ENCODE measurements at regions not wholly inside any gene's neighbourhood (a gene's known extent, or its start where the extent isn't known, plus 50 kb on each side); places are given as distances from the start of the nearest gene placed in this dataset.

DNA sequence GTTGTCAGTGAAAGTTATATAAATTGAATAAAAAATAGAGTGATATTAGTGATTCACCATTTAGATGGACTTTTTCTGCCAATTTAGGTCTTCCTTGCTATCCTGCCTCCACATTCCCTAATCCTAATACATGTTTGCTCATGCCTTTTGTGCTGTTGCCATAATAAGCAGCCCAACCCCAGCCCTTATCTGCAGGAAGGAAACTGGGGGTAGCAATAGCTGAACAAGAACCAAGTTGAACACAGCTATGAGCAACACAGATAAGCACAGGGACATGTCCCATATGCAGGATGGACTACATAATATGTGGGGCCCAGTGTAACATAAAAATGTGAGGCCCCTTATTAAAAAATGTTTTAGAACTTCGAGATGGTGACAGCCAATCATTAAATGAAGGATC lies 91.2 kb upstream of the AHR start:
- Histone ChIP-seq H3K9me1 (ENCODE audit: control insufficient read depth, extremely low read depth, insufficient read depth, low read length) (no peaks in the 10 kb centered on the region), H3K36me3 (ENCODE audit: control insufficient read depth in 2 of 2, extremely low read depth in 1 of 2, insufficient read depth in 2 of 2, low read length in 2 of 2) (no peaks in the 10 kb centered on the region), H3K9me3 (ENCODE audit: control insufficient read depth, low read depth, low read length) (no peaks in the 10 kb centered on the region), H3K4me2 (ENCODE audit: control insufficient read depth, extremely low read depth, insufficient read depth, low read depth, low read length) (peak overlapping the region; percentile 50), H4K20me1 (ENCODE audit: control insufficient read depth, extremely low read depth, insufficient read depth, low read length) (no peaks in the 10 kb centered on the region), H2AFZ (ENCODE audit: control insufficient read depth, low read length) (no peak overlapping the region), H3K27me3 (ENCODE audit: control insufficient read depth, extremely low read depth, insufficient read depth, low read length) (no peaks in the 10 kb centered on the region), H3K79me2 (ENCODE audit: control insufficient read depth, insufficient read depth, low read length) (no peaks in the 10 kb centered on the region), H3K27ac (ENCODE audit: control insufficient read depth, insufficient read depth, low read length) (no peak overlapping the region), H3K4me3 (ENCODE audit: control insufficient read depth in 2 of 3, extremely low read depth in 1 of 3, insufficient read depth in 2 of 3, low read depth in 1 of 3, low read length in 3 of 3) (no peak overlapping the region), H3K4me1 (ENCODE audit: control insufficient read depth, extremely low read depth, insufficient read depth, low read length) (peaks cover 15% of the 10 kb centered on the region), H3K9ac (ENCODE audit: control insufficient read depth, extremely low read depth, insufficient read depth, low read length) (no peak overlapping the region)
- no peak for TF ChIP-seq EZH2 (IDR thresholded peaks at IDR 0.05; ENCODE audit: low read length)
- TF ChIP-seq CTCF (optimal IDR thresholded peaks at IDR 0.05 in 1 of 3, IDR thresholded peaks at IDR 0.05 in 1 of 3, conservative IDR thresholded peaks at IDR 0.05 in 1 of 3; ENCODE audit: extremely low read depth in 1 of 3, insufficient read depth in 2 of 3, low read length in 3 of 3): no peak
- no peak for DNase-seq (ENCODE audit: low read depth, low spot score)
- FAIRE-seq: peak; percentile 90
- dilution Hi-C loops (cut with MboI; ENCODE audit: extremely low pct_ligation_motif_present, low sequenced_read_pairs): no loop called here

GRCh38 chr7:17209101-17209500 lies 89.4 kb upstream of the AHR start:
- FAIRE-seq: no peak
- dilution Hi-C loops (cut with MboI; ENCODE audit: extremely low pct_ligation_motif_present, low sequenced_read_pairs): no loop called here

More at GRCh38 chr7:17209101-17209500, 89.4 kb upstream of the AHR start:
- TF ChIP-seq EZH2 (IDR thresholded peaks at IDR 0.05; ENCODE audit: low read length): no peak
- no peak for TF ChIP-seq CTCF (optimal IDR thresholded peaks at IDR 0.05 in 1 of 3, IDR thresholded peaks at IDR 0.05 in 1 of 3, conservative IDR thresholded peaks at IDR 0.05 in 1 of 3; ENCODE audit: extremely low read depth in 1 of 3, insufficient read depth in 2 of 3, low read length in 3 of 3)
- no peak overlapping the region for H2AFZ ChIP-seq (ENCODE audit: control insufficient read depth, low read length)
- no peak overlapping the region for H3K4me3 ChIP-seq (ENCODE audit: control insufficient read depth in 2 of 3, extremely low read depth in 1 of 3, insufficient read depth in 2 of 3, low read depth in 1 of 3, low read length in 3 of 3)
- H4K20me1 ChIP-seq (ENCODE audit: control insufficient read depth, extremely low read depth, insufficient read depth, low read length): no peaks in the 10 kb centered on the region
- H3K9me1 ChIP-seq (ENCODE audit: control insufficient read depth, extremely low read depth, insufficient read depth, low read length): no peaks in the 10 kb centered on the region
- H3K4me1 ChIP-seq (ENCODE audit: control insufficient read depth, extremely low read depth, insufficient read depth, low read length): peaks cover 15% of the 10 kb centered on the region
- H3K36me3 ChIP-seq (ENCODE audit: control insufficient read depth in 2 of 2, extremely low read depth in 1 of 2, insufficient read depth in 2 of 2, low read length in 2 of 2): no peaks in the 10 kb centered on the region
- no peak for DNase-seq (ENCODE audit: low read depth, low spot score)
- H3K9me3 ChIP-seq (ENCODE audit: control insufficient read depth, low read depth, low read length): no peaks in the 10 kb centered on the region
- H3K9ac ChIP-seq (ENCODE audit: control insufficient read depth, extremely low read depth, insufficient read depth, low read length): no peak overlapping the region
- no peak overlapping the region for H3K27ac ChIP-seq (ENCODE audit: control insufficient read depth, insufficient read depth, low read length)
- H3K27me3 ChIP-seq (ENCODE audit: control insufficient read depth, extremely low read depth, insufficient read depth, low read length): no peaks in the 10 kb centered on the region
- no peaks in the 10 kb centered on the region for H3K79me2 ChIP-seq (ENCODE audit: control insufficient read depth, insufficient read depth, low read length)
- no peak overlapping the region for H3K4me2 ChIP-seq (ENCODE audit: control insufficient read depth, extremely low read depth, insufficient read depth, low read depth, low read length)

Data from keratinocyte (primary cell).